Superior temporal gyrus (tissue), 1 donor: ENCODE measurements at regions not wholly inside any gene's neighbourhood (a gene's known extent, or its start where the extent isn't known, plus 50 kb on each side); places are given as distances from the start of the nearest gene placed in this dataset.
"Not testable (repeated sequence)": the region's sequence is repeated elsewhere in the genome, so short reads cannot be mapped to it uniquely, and the experiment has no call there.

Experiments
- DNase-seq: peaks from one replicate; pipeline ENCODE4 v3.0.0-alpha.2; 2016; ENCODE audit errors: extremely low spot score

GRCh38 chrX:111041018-111041462 lies 55.0 kb upstream of the PAK3 start:
- peak; percentile 28 for DNase-seq

DNA sequence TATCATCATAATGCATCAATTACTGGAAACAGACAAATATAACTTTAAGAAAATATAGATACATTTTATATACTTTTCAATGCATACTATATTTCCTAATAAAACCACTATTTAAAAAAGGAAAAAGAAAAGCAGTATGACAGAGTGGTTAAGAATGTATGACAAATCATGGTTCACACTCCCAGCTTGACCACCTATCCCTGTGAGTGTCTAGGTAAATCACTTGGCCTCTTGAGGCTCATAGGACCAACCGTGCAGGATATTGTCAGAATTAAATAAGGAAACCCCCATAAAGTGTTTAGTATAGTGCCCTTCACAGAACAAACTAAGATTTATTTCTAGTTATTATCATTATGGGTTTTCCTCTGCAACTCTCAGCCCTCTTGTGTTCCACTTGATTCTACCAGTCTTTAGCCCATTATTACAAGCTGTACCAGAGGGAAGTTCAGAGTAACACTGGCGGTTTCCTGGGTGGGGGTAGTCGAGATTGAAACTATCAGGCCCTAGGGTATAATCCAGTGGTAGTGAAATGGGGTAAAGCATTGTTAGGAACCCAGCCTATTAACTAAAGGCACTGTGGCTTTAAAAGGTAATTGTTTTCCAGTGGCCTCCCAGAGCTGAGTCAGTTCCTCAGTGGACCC lies 55.5 kb upstream of the PAK3 start:
- no peak for DNase-seq

- DNase-seq = no peak
Observed at GRCh38 chrX:111039606-111040005, 56.4 kb upstream of the PAK3 start.

DNA sequence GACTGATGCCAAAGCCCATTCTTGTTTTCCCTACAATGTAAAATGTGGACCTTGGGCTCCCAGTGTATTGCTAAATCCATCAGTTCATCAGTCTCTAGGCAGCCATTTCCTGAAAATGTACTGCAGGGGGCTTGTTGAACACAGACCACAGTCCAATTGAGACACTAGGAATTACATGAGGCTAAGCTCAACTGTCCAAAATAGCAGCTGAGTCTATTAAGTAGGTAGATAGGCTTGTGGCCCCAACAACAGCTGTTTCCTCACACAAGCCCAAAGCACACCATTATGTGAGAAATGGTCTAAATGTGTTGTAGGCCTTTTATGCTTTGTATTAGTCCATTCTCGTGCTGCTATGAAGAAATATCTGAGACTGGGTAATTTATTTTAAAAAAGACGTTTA lies 60.0 kb upstream of the PAK3 start:
- DNase-seq = no peak

DNA sequence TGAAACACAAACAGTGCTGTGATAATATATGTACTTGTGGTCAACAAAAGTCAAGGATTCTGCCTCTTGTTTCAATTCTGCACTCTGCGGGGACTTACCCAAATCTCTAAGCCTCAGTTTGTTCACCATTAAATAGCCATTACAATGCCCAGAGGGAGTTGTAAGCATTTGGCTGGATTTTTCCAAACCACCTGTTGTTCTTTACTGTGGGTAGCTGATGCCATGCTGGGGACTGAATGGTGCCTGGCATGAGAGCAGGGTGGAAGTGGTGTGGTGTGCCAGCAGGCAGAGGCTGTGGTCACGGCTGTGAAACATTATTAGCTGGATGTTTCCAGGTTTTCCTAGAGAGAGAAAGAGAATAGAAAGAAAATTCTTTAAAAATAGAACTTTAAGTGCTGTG lies 60.7 kb upstream of the PAK3 start:
- no peak for DNase-seq

DNA sequence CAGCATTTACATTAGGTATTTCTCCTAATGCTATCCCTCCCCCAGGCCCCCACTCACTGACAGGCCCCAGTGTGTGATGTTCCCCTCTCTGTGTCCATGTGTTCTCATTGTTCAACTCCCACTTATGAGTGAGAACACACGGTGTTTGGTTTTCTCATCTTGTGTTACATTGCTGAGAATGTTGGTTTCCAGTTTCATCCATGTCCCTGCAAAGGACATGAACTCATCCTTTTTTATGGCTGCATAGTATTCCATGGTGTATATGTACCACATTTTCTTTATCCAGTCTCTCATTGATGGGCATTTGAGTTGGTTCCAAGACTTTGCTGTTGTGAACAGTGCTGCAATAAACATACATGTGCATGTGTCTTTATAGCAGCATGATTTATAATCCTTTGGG lies 73.0 kb upstream of the PAK3 start:
- not testable (repeated sequence) for DNase-seq

DNA sequence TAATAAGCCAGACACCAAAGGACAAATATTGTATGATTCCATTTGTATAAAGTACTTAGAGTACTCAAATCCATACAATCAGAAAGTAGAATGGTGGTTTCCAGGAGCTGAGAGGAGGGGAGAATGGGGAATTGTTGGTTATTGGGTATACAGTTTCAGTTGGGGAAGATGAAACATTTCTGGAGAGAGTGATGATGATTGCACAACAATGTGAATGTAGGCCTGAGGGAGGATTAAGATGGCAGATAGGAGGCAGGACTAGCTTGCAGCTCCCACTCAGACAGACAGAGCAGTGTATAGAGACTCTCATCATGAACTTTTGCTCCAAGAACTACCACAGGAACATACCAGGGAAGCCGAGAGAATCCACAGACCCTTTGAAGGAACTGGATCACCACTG lies 75.7 kb upstream of the PAK3 start:
- no peak for DNase-seq

GRCh38 chrX:111013778-111014455 lies 82.1 kb upstream of the PAK3 start:
- DNase-seq = no peak

GRCh38 chrX:111010111-111010510 lies 85.9 kb upstream of the PAK3 start:
- DNase-seq = no peak

DNA sequence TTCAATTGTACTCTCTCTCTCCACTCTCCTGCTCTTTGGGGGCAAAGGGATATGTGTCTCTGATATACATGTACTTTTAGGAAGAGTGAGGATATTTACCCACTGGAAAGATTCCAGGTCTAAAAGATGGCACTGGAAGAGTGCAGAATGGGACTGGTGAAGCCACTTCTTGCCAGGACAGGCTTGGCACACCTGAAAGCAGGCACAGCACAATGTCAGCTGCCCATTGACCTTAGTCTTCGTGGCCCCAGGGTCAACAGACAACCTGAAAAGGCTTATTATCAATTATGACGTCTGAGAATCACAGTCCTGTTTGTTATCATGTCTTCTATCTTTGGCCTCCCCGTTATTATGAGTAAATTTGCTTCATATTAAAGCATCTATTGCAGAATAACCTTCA lies 86.7 kb upstream of the PAK3 start:
- DNase-seq = no peak

GRCh38 chrX:111008126-111008525 lies 87.9 kb upstream of the PAK3 start:
- DNase-seq = no peak

GRCh38 chrX:111007238-111007637 lies 88.8 kb upstream of the PAK3 start:
- no peak for DNase-seq

- no peak for DNase-seq
Observed at GRCh38 chrX:111006116-111006515, 89.9 kb upstream of the PAK3 start.

GRCh38 chrX:111005166-111005565 lies 90.8 kb upstream of the PAK3 start:
- DNase-seq = no peak

GRCh38 chrX:111003118-111003517 lies 92.9 kb upstream of the PAK3 start:
- DNase-seq = no peak

GRCh38 chrX:110992611-110993010 lies 103.4 kb upstream of the PAK3 start:
- no peak for DNase-seq

GRCh38 chrX:110989869-110990268 lies 106.1 kb upstream of the PAK3 start:
- no peak for DNase-seq

GRCh38 chrX:110989447-110989846 lies 106.5 kb upstream of the PAK3 start:
- DNase-seq = no peak

DNA sequence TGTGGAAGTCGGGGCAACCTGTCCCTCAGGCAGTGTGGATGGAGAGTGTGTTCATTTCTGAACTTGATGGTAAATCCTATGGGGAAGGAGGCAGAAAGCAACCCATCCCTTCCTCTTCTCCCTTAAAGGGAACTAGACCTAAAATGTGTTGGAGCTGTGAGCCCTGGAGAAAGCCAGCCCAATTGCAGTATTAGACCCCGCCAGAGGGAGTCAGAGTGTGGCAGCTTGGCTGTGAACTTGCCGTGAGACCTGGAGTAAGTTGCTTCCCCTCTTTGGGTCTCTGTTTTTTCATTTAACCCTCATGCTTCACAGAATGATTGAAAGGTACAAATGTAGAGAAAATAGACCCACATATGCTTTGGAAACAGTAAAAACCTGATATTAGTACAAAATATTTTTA lies 108.7 kb upstream of the PAK3 start:
- no peak for DNase-seq

- no peak for DNase-seq
Observed at GRCh38 chrX:110985470-110985869, 110.5 kb upstream of the PAK3 start.

DNA sequence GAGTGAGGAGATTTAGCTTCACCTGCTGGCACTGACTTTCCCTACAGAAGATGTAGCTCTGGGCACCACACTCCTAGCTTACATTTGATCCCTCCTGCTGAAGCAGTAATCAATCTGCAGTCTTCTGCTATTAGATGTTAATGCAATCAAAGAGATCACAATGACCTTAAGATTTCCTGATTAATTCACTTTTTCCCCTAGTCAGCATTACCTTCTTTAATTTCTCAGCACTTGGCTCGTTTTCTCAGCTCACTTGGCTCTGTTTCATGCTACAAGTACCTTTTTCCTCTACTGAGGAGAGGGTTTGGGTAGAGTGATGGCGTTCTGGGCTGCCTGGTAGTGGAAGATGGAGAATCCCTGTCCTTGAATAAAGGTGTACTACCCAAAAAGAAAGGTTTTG lies 113.0 kb upstream of the PAK3 start:
- no peak for DNase-seq

GRCh38 chrX:110966839-110967238 lies 129.2 kb upstream of the PAK3 start:
- no peak for DNase-seq

- no peak for DNase-seq
Observed at GRCh38 chrX:110966091-110966454, 129.9 kb upstream of the PAK3 start.
